SU-DHL-6 (cell line): ENCODE measurements at regions not wholly inside any gene's neighbourhood (a gene's known extent, or its start where the extent isn't known, plus 50 kb on each side); places are given as distances from the start of the nearest gene placed in this dataset.

Experiments used
- CTCF ChIP-seq: fragments of 200-600 bp; sonication (generic); IDR thresholded peaks from one replicate; pipeline ENCODE4 v1.5.1; 2017; ENCODE audit warnings: antibody characterized with exemption, mild to moderate bottlenecking, low read length, moderate library complexity; ENCODE audit not compliant: insufficient read depth, poor library complexity, severe bottlenecking
- EZH2phosphoT487 ChIP-seq: fragments of 200-600 bp; sonication (generic), shearing (Covaris generic); conservative IDR thresholded peaks from 2 replicates; pipeline ENCODE4 v1.6.1; 2018; ENCODE audit warnings: mild to moderate bottlenecking, antibody characterized with exemption, low read length, moderate library complexity, mixed read lengths

- no peak for TF ChIP-seq CTCF
- no peak for TF ChIP-seq EZH2phosphoT487
These were observed 54.9 kb upstream of the CARMIL1 start for GRCh38 chr6:25224242-25224641.
